Prostate gland (tissue), 2 donors: ENCODE measurements at regions not wholly inside any gene's neighbourhood (a gene's known extent, or its start where the extent isn't known, plus 50 kb on each side); places are given as distances from the start of the nearest gene placed in this dataset.

Experiments used
- CTCF ChIP-seq, 4 experiments: fragments of 200-600 bp in 2 of 4; fragments of 450-650 bp in 2 of 4; sonication (generic) in 2 of 4; IDR thresholded peaks; 1 replicate in 3 of 4; 2 replicates in 1 of 4; pipeline ENCODE4 v1.5.1; 2016 to 2019; ENCODE audit warnings: antibody characterized with exemption in 4 of 4, mild to moderate bottlenecking in 2 of 4, moderate library complexity in 2 of 4
- POLR2A ChIP-seq: fragments of 450-650 bp; IDR thresholded peaks from one replicate; pipeline ENCODE4 v1.6.1; 2016; ENCODE audit warnings: antibody characterized with exemption, mild to moderate bottlenecking
- POLR2AphosphoS5 ChIP-seq: sonication (generic); formaldehyde crosslinking; IDR thresholded peaks from one replicate; pipeline ENCODE4 v1.6.1; 2017; ENCODE audit warnings: antibody characterized with exemption

- TF ChIP-seq POLR2A (no peak), CTCF (IDR thresholded peaks at IDR 0.05) (no peak), POLR2AphosphoS5 (no peak)
Observed at GRCh38 chr14:23695664-23695999, 59.5 kb downstream of the DHRS2 start.
